ENCODE measurements at regions not wholly inside any gene's neighbourhood (a gene's known extent, or its start where the extent isn't known, plus 50 kb on each side); places are given as distances from the start of the nearest gene placed in this dataset.

DNA sequence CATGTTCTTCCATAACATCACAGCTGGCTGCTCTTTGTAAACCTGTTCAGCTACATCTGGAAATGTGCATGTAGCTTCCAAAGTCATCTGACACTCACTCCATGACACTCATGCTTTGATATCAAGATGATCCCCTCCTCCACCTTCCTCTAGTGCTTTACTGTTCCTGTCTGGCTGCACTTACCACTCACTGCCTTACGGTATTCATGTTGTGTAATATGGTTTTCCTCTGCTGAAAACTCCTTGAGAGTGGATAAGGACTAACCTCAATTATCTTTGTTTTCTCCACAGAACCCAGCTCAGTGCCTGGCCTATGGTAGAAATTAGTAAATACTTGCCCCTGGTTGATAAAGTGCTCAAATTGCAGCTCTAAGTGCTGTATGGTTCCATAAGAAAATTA, 483.9 kb downstream of the HTR7 start:
- intact Hi-C loops (cut with micrococcal nuclease): no loop called here
- POLR2A ChIA-PET: no interaction called here
- peaks cover 5% of the 10 kb centered on the region for H3K9me3 Mint-ChIP-seq
- H3K4me3 Mint-ChIP-seq: no peak overlapping the region
- H3K27ac Mint-ChIP-seq: no peak overlapping the region
- H3K27me3 Mint-ChIP-seq: no peaks in the 10 kb centered on the region
- CTCF ChIA-PET: no interaction called here
- H3K36me3 Mint-ChIP-seq: no peaks in the 10 kb centered on the region
- DNase-seq: no peak
- no peaks in the 10 kb centered on the region for H3K4me1 Mint-ChIP-seq (ENCODE audit: low read depth)

GRCh38 chr10:90378524-90379076, 479.2 kb downstream of the HTR7 start:
- intact Hi-C loops (cut with micrococcal nuclease): no loop called here
- ChIA-PET POLR2A (no interaction called here), CTCF (no interaction called here)
- H3K4me1 Mint-ChIP-seq (ENCODE audit: low read depth): no peaks in the 10 kb centered on the region
- H3K4me3 Mint-ChIP-seq: no peak overlapping the region
- no peak for DNase-seq
- H3K36me3 Mint-ChIP-seq: no peaks in the 10 kb centered on the region
- H3K9me3 Mint-ChIP-seq: no peaks in the 10 kb centered on the region
- H3K27me3 Mint-ChIP-seq: no peaks in the 10 kb centered on the region
- no peak overlapping the region for H3K27ac Mint-ChIP-seq

DNA sequence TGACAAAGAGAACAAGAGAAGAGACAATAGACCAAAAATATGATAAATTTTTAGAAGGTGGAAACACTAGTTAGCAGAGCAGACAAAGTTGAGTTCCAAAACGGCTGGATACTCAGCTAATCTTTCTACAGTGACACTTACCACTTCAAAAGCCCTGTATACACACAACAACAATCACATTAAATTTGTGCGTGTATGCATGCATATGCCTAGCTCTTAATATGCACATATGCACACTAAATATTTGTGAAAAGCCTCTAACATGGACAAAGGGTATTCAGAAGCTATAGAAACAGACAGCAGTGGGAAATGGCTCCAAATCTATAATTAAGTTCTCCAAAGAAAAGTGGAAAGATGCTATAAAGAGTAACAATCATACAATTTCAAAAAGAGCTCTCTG, 476.4 kb downstream of the HTR7 start:
- no peaks in the 10 kb centered on the region for H3K4me1 Mint-ChIP-seq (ENCODE audit: low read depth)
- POLR2A ChIA-PET: no interaction called here
- H3K4me3 Mint-ChIP-seq: no peak overlapping the region
- intact Hi-C loops (cut with micrococcal nuclease): no loop called here
- DNase-seq: no peak
- H3K36me3 Mint-ChIP-seq: no peaks in the 10 kb centered on the region
- no peaks in the 10 kb centered on the region for H3K9me3 Mint-ChIP-seq
- H3K27ac Mint-ChIP-seq: no peak overlapping the region
- CTCF ChIA-PET: no interaction called here
- no peaks in the 10 kb centered on the region for H3K27me3 Mint-ChIP-seq

DNA sequence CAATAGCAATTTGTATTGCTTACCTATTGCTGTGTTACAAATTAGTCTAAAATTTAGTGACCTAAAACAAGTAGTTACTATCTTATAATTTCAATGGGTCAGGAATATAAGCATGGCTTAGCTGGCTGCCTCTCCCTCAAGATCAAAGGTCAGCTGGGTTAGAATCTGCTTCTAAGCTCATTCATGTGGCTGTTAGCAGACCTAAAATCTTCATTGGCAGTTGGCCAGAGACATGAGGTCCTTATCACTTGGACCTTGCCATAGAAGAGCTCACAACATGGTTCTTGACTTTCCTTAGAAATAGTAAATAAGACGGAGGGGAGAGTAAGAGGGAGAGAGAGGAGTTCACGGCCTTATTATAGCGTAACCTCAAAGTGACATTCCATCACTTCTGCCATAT, 468.0 kb downstream of the HTR7 start:
- no peaks in the 10 kb centered on the region for H3K4me1 Mint-ChIP-seq (ENCODE audit: low read depth)

GRCh38 chr10:90394311-90394710, 463.5 kb downstream of the HTR7 start:
- no peaks in the 10 kb centered on the region for H3K9me3 Mint-ChIP-seq
- DNase-seq: no peak
- intact Hi-C loops (cut with micrococcal nuclease): no loop called here
- ChIA-PET POLR2A (no interaction called here), CTCF (no interaction called here)
- H3K4me3 Mint-ChIP-seq: no peak overlapping the region
- no peaks in the 10 kb centered on the region for H3K27me3 Mint-ChIP-seq
- H3K4me1 Mint-ChIP-seq (ENCODE audit: low read depth): no peaks in the 10 kb centered on the region
- no peaks in the 10 kb centered on the region for H3K36me3 Mint-ChIP-seq
- no peak overlapping the region for H3K27ac Mint-ChIP-seq

More for the DNA sequence above, 468.0 kb downstream of the HTR7 start:
- CTCF ChIA-PET: no interaction called here
- H3K36me3 Mint-ChIP-seq: no peaks in the 10 kb centered on the region
- intact Hi-C loops (cut with micrococcal nuclease): no loop called here
- POLR2A ChIA-PET: no interaction called here
- H3K27ac Mint-ChIP-seq: no peak overlapping the region
- H3K9me3 Mint-ChIP-seq: no peaks in the 10 kb centered on the region
- H3K4me3 Mint-ChIP-seq: no peak overlapping the region
- no peaks in the 10 kb centered on the region for H3K27me3 Mint-ChIP-seq
- DNase-seq: no peak

- Mint-ChIP-seq H3K27me3 (no peaks in the 10 kb centered on the region), H3K9me3 (no peaks in the 10 kb centered on the region), H3K36me3 (no peaks in the 10 kb centered on the region), H3K27ac (no peak overlapping the region), H3K4me3 (no peak overlapping the region), H3K4me1 (ENCODE audit: low read depth) (no peaks in the 10 kb centered on the region)
- CTCF ChIA-PET: no interaction called here
- POLR2A ChIA-PET: no interaction called here
- no peak for DNase-seq
- intact Hi-C loops (cut with micrococcal nuclease): no loop called here
Measured at GRCh38 chr10:90396721-90397120, 461.1 kb downstream of the HTR7 start.

DNA sequence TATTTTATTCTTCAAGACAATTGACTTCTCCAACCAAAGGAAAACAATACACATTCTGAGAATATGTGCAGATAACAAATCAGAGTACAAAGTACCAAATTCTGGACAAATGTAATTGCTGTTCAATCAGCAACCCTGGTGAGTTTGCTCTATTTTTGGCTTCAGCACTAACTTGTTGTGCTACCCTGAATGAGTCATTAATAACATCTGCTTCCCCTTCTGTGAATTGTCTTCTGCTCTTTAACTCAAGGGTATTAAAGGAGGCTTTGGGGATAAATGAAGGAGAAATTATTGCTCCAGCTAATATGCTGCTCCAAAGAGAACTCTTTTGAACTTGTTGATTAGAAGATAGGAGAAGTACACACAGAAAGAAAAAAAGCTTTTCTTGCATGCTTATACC, 459.3 kb downstream of the HTR7 start:
- intact Hi-C loops (cut with micrococcal nuclease): no loop called here
- Mint-ChIP-seq H3K4me3 (no peak overlapping the region), H3K9me3 (no peaks in the 10 kb centered on the region), H3K4me1 (ENCODE audit: low read depth) (no peaks in the 10 kb centered on the region), H3K27me3 (no peaks in the 10 kb centered on the region), H3K36me3 (no peaks in the 10 kb centered on the region), H3K27ac (no peak overlapping the region)
- DNase-seq: no peak
- CTCF ChIA-PET: no interaction called here
- POLR2A ChIA-PET: no interaction called here

- H3K27ac Mint-ChIP-seq: no peak overlapping the region
- POLR2A ChIA-PET: no interaction called here
- H3K4me3 Mint-ChIP-seq: no peak overlapping the region
- CTCF ChIA-PET: no interaction called here
- no peaks in the 10 kb centered on the region for H3K9me3 Mint-ChIP-seq
- no peaks in the 10 kb centered on the region for H3K27me3 Mint-ChIP-seq
- intact Hi-C loops (cut with micrococcal nuclease): no loop called here
- DNase-seq: no peak
- no peaks in the 10 kb centered on the region for H3K4me1 Mint-ChIP-seq (ENCODE audit: low read depth)
- H3K36me3 Mint-ChIP-seq: no peaks in the 10 kb centered on the region
Measured at GRCh38 chr10:90399782-90400181, 458.1 kb downstream of the HTR7 start.

DNA sequence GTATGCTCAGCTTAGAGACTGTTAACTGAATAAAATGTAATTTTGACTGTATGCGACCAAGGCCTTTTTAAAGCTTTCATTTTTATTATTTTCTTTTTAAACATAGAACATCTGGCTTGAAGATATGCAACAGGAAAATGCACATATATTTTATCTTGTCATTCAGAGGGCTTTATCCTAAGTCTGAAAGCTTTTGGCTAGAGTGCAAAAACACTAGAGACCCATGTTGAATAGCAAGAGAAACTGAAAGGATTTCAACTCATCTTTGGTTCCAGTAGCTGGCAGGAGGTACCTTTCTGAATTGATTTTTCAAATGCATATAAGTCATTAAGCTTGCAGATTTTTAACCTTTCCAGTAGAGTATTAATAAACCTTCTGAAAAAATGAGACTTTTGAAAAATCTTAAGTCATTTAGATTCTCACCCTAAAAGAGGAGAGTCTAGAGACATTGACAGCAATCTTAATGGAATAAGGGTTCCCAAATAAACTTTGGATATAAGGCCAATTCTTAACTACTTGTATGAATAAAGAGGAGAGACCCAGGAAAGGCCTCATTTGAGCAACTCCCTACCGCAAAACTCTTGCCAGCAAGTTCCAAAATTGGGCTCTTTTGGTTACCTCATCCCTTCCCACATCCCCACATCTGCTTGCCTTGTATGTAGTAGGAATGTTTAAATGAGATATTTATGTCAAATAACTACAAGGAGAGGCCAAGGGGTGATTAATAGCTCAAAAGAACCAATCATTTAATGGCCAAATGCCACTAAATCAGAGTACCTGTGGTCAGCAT, 454.4 kb downstream of the HTR7 start:
- intact Hi-C loops (cut with micrococcal nuclease): no loop called here
- Mint-ChIP-seq H3K4me3 (no peak overlapping the region), H3K27me3 (no peaks in the 10 kb centered on the region), H3K27ac (no peak overlapping the region), H3K4me1 (ENCODE audit: low read depth) (no peaks in the 10 kb centered on the region), H3K36me3 (no peaks in the 10 kb centered on the region), H3K9me3 (no peaks in the 10 kb centered on the region)
- ChIA-PET POLR2A (no interaction called here), CTCF (no interaction called here)
- no peak for DNase-seq

DNA sequence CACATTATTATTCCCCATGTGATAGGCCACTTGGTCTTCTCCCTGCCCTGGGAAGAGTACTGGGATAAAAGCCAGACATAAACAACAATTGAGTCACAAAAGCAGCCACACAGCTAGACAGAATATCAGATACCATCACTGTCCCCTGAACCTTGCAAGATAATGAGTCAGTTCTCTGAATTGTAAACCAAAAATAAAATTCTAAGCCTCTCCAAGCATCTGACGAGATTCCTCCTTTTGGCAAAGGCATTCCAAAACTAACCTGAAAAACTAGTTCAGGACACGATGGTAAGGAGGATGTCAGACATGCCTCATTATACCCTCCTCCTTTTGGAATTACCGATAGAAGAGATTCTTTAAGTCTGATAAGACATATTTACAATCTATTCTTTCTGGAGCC, 450.7 kb downstream of the HTR7 start:
- CTCF ChIA-PET: no interaction called here
- no peak overlapping the region for H3K4me3 Mint-ChIP-seq
- peaks cover 12% of the 10 kb centered on the region for H3K9me3 Mint-ChIP-seq
- DNase-seq: no peak
- no peaks in the 10 kb centered on the region for H3K4me1 Mint-ChIP-seq (ENCODE audit: low read depth)
- POLR2A ChIA-PET: no interaction called here
- no peaks in the 10 kb centered on the region for H3K27me3 Mint-ChIP-seq
- intact Hi-C loops (cut with micrococcal nuclease): no loop called here
- H3K36me3 Mint-ChIP-seq: no peaks in the 10 kb centered on the region
- H3K27ac Mint-ChIP-seq: no peak overlapping the region

DNA sequence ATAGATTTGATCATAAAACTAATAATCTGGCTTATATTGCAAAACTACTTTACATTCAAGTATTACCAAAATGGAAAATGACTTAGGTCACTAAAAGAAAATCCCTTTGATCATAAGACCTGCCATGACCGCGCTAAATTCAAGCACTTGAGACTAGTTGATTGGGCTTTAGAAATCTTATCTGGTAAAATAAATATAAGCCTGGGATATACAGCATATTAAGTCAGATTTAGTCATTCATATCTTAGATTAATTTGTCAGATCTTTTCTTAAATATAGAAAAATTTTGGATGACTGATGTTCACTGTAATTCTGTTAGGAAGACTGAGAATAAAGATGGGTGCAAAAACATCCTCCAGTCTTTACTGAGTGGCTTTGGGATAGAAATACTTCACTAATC, 450.0 kb downstream of the HTR7 start:
- H3K4me3 Mint-ChIP-seq: no peak overlapping the region
- H3K4me1 Mint-ChIP-seq (ENCODE audit: low read depth): no peaks in the 10 kb centered on the region
- H3K27ac Mint-ChIP-seq: no peak overlapping the region
- ChIA-PET CTCF (no interaction called here), POLR2A (no interaction called here)
- no peaks in the 10 kb centered on the region for H3K36me3 Mint-ChIP-seq
- DNase-seq: no peak
- intact Hi-C loops (cut with micrococcal nuclease): no loop called here
- peaks cover 12% of the 10 kb centered on the region for H3K9me3 Mint-ChIP-seq
- no peaks in the 10 kb centered on the region for H3K27me3 Mint-ChIP-seq

DNA sequence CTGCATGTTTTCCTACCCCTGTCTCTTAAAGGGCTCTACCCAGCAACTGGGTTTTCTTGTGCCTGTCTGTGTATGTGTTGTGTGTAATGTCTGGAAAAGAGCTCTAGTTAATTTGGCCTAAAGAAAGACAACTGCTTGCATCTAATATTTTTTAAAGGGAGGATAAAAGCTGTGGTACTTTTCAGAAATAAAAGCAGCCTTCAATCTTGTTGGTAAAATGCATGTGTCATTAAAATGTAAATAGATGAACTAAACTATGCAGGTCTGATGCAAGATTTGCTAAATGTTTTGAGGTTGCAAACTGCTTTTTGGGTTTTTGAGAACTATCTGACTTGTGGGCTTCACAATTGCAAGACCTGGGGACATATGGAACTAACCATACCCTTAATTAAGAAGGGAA, 445.3 kb downstream of the HTR7 start:
- Mint-ChIP-seq H3K9me3 (peaks cover 12% of the 10 kb centered on the region), H3K4me3 (no peak overlapping the region), H3K27me3 (no peaks in the 10 kb centered on the region), H3K36me3 (no peaks in the 10 kb centered on the region), H3K4me1 (ENCODE audit: low read depth) (no peaks in the 10 kb centered on the region), H3K27ac (no peak overlapping the region)
- no peak for DNase-seq
- ChIA-PET CTCF (no interaction called here), POLR2A (no interaction called here)
- intact Hi-C loops (cut with micrococcal nuclease): no loop called here

- ChIA-PET POLR2A (no interaction called here), CTCF (no interaction called here)
- Mint-ChIP-seq H3K36me3 (no peaks in the 10 kb centered on the region), H3K27me3 (no peaks in the 10 kb centered on the region), H3K4me1 (ENCODE audit: low read depth) (no peaks in the 10 kb centered on the region), H3K4me3 (no peak overlapping the region), H3K9me3 (peaks cover 12% of the 10 kb centered on the region), H3K27ac (no peak overlapping the region)
- intact Hi-C loops (cut with micrococcal nuclease): no loop called here
- no peak for DNase-seq
Measured at GRCh38 chr10:90413196-90413595, 444.6 kb downstream of the HTR7 start.
